ENCODE measurements at regions not wholly inside any gene's neighbourhood (a gene's known extent, or its start where the extent isn't known, plus 50 kb on each side); places are given as distances from the start of the nearest gene placed in this dataset.

DNA sequence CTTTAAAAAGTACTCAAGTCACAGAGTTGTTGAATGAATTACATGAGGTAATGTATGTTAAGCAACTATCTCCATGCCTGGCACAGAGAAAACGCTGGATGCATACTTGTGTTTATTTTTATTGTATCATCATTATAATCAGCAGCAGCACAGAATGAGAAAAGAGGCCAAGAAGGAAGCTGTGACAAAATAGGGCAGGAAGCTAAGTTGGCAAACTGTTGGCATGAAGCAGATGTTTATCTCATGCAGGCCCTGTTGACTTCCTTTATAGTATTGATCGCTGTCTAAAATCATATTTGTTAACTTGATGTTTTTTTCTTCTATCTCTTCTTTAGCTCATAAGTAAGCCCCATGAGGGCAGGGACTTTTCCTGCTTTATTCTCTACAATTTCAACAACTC is 466.6 kb downstream of the TRHDE start:
- Histone ChIP-seq H3K4me3 (ENCODE audit: low read depth, low read length, poor library complexity, severe bottlenecking) (no peak overlapping the region), H3K36me3 (ENCODE audit: insufficient read depth, low read length, poor library complexity, severe bottlenecking) (no peaks in the 10 kb centered on the region), H3K9me3 (ENCODE audit: low read depth, low read length, poor library complexity, severe bottlenecking) (peaks cover 15% of the 10 kb centered on the region), H3K4me1 (ENCODE audit: insufficient read depth, low read length, poor library complexity, severe bottlenecking) (no peaks in the 10 kb centered on the region), H3K27me3 (replicated peaks; ENCODE audit: insufficient read depth, low read depth, low read length, poor library complexity) (no peaks in the 10 kb centered on the region), H3K27ac (ENCODE audit: low read depth, low read length, poor library complexity, severe bottlenecking) (no peak overlapping the region)
- ChIA-PET POLR2A (ENCODE audit: low non-redundant PET) (no interaction called here), CTCF (no interaction called here)
- no TSS peak for BruUV-seq (replicated peaks)
- DNase-seq (ENCODE audit: low spot score): no peak
- no peak for TF ChIP-seq CTCF (conservative IDR thresholded peaks at IDR 0.05; ENCODE audit: low read depth, low read length)
- no peak for TF ChIP-seq EZH2 (IDR thresholded peaks at IDR 0.05; ENCODE audit: borderline replicate concordance, low read depth, low read length, poor library complexity, severe bottlenecking)
- intact Hi-C loops (cut with micrococcal nuclease; ENCODE audit: unreplicated experiment): no loop called here

GRCh38 chr12:72740064-72740463 is 467.9 kb downstream of the TRHDE start:
- DNase-seq (ENCODE audit: low spot score): no peak
- intact Hi-C loops (cut with micrococcal nuclease; ENCODE audit: unreplicated experiment): no loop called here
- no peak overlapping the region for H3K4me3 ChIP-seq (ENCODE audit: low read depth, low read length, poor library complexity, severe bottlenecking)
- CTCF ChIA-PET: no interaction called here
- H3K4me1 ChIP-seq (ENCODE audit: insufficient read depth, low read length, poor library complexity, severe bottlenecking): no peaks in the 10 kb centered on the region
- no peak for TF ChIP-seq EZH2 (IDR thresholded peaks at IDR 0.05; ENCODE audit: borderline replicate concordance, low read depth, low read length, poor library complexity, severe bottlenecking)
- TF ChIP-seq CTCF (conservative IDR thresholded peaks at IDR 0.05; ENCODE audit: low read depth, low read length): no peak
- H3K27me3 ChIP-seq (replicated peaks; ENCODE audit: insufficient read depth, low read depth, low read length, poor library complexity): no peaks in the 10 kb centered on the region
- H3K27ac ChIP-seq (ENCODE audit: low read depth, low read length, poor library complexity, severe bottlenecking): no peak overlapping the region
- POLR2A ChIA-PET (ENCODE audit: low non-redundant PET): no interaction called here
- no peaks in the 10 kb centered on the region for H3K36me3 ChIP-seq (ENCODE audit: insufficient read depth, low read length, poor library complexity, severe bottlenecking)
- peaks cover 15% of the 10 kb centered on the region for H3K9me3 ChIP-seq (ENCODE audit: low read depth, low read length, poor library complexity, severe bottlenecking)
- no TSS peak for BruUV-seq (replicated peaks)

- CTCF ChIA-PET: no interaction called here
- no peak overlapping the region for H3K4me3 ChIP-seq (ENCODE audit: low read depth, low read length, poor library complexity, severe bottlenecking)
- POLR2A ChIA-PET (ENCODE audit: low non-redundant PET): no interaction called here
- peaks cover 3% of the 10 kb centered on the region for H3K4me1 ChIP-seq (ENCODE audit: insufficient read depth, low read length, poor library complexity, severe bottlenecking)
- BruUV-seq (replicated peaks): no TSS peak
- intact Hi-C loops (cut with micrococcal nuclease; ENCODE audit: unreplicated experiment): no loop called here
- no peak for DNase-seq (ENCODE audit: low spot score)
- no peak for TF ChIP-seq EZH2 (IDR thresholded peaks at IDR 0.05; ENCODE audit: borderline replicate concordance, low read depth, low read length, poor library complexity, severe bottlenecking)
- H3K9me3 ChIP-seq (ENCODE audit: low read depth, low read length, poor library complexity, severe bottlenecking): peaks cover 15% of the 10 kb centered on the region
- H3K36me3 ChIP-seq (ENCODE audit: insufficient read depth, low read length, poor library complexity, severe bottlenecking): no peaks in the 10 kb centered on the region
- no peak overlapping the region for H3K27ac ChIP-seq (ENCODE audit: low read depth, low read length, poor library complexity, severe bottlenecking)
- no peaks in the 10 kb centered on the region for H3K27me3 ChIP-seq (replicated peaks; ENCODE audit: insufficient read depth, low read depth, low read length, poor library complexity)
Measured at GRCh38 chr12:72742568-72742967, 470.4 kb downstream of the TRHDE start.

- BruUV-seq (replicated peaks): no TSS peak
- CTCF ChIA-PET: interaction anchor here (0.6 kb wide), 1 partner anchor 366 kb away, joined by 3 read pairs; no protein-coding TSS in a partner anchor
- H3K4me1 ChIP-seq (ENCODE audit: insufficient read depth, low read length, poor library complexity, severe bottlenecking): peaks cover 3% of the 10 kb centered on the region
Measured at GRCh38 chr12:72746048-72746447, 473.9 kb downstream of the TRHDE start.

More at GRCh38 chr12:72746048-72746447, 473.9 kb downstream of the TRHDE start:
- intact Hi-C loops (cut with micrococcal nuclease; ENCODE audit: unreplicated experiment): no loop called here
- Histone ChIP-seq H3K27ac (ENCODE audit: low read depth, low read length, poor library complexity, severe bottlenecking) (no peak overlapping the region), H3K27me3 (replicated peaks; ENCODE audit: insufficient read depth, low read depth, low read length, poor library complexity) (no peaks in the 10 kb centered on the region), H3K4me3 (ENCODE audit: low read depth, low read length, poor library complexity, severe bottlenecking) (no peak overlapping the region), H3K9me3 (ENCODE audit: low read depth, low read length, poor library complexity, severe bottlenecking) (peaks cover 15% of the 10 kb centered on the region), H3K36me3 (ENCODE audit: insufficient read depth, low read length, poor library complexity, severe bottlenecking) (no peaks in the 10 kb centered on the region)
- peak; percentile 43 for DNase-seq (ENCODE audit: low spot score)
- TF ChIP-seq CTCF (conservative IDR thresholded peaks at IDR 0.05; ENCODE audit: low read depth, low read length): no peak
- TF ChIP-seq EZH2 (IDR thresholded peaks at IDR 0.05; ENCODE audit: borderline replicate concordance, low read depth, low read length, poor library complexity, severe bottlenecking): no peak
- POLR2A ChIA-PET (ENCODE audit: low non-redundant PET): no interaction called here

Measured in A673 (cell line).